HL-60 (cell line): ENCODE measurements at regions not wholly inside any gene's neighbourhood (a gene's known extent, or its start where the extent isn't known, plus 50 kb on each side); places are given as distances from the start of the nearest gene placed in this dataset.

Source experiments
- DNase-seq, 2 experiments: peaks; one replicate each; pipeline ENCODE4 v3.0.0-alpha.2; 2010 to 2020; ENCODE audit warnings: low read depth in 1 of 2, low spot score in 1 of 2
- H3K27ac ChIP-seq: fragments of 250-450 bp; sonication (Bioruptor Pico); replicated peaks from 2 replicates; pipeline ENCODE4 v1.5.1; 2020; ENCODE audit warnings: mild to moderate bottlenecking, moderate library complexity
- H3K27me3 ChIP-seq: fragments of 250-450 bp; sonication (Bioruptor Pico); 2 replicates; pipeline ENCODE4 v1.5.1; 2021; ENCODE audit warnings: mild to moderate bottlenecking, moderate library complexity; ENCODE audit not compliant: insufficient read depth, poor library complexity, severe bottlenecking
- H3K4me3 ChIP-seq: replicated peaks from 2 replicates; pipeline ENCODE4 v1.5.1; 2011; ENCODE audit warnings: mild to moderate bottlenecking, control low read depth, low read length; ENCODE audit not compliant: insufficient read depth
- GABPA ChIP-seq: IDR thresholded peaks from 2 replicates; pipeline ENCODE4 v1.6.1; 2012; ENCODE audit warnings: low read depth
- POLR2AphosphoS5 ChIP-seq: IDR thresholded peaks from 2 replicates; pipeline ENCODE4 v1.6.1; 2012; ENCODE audit warnings: low read depth
- SPI1 ChIP-seq: IDR thresholded peaks from 2 replicates; pipeline ENCODE4 v1.6.1; 2012; ENCODE audit warnings: low read depth, mild to moderate bottlenecking, borderline replicate concordance
- TF ChIP-seq, protein P1 (sequence below): IDR thresholded peaks from 2 replicates; pipeline ENCODE4 v1.6.1; 2012; ENCODE audit warnings: low read depth; ENCODE audit not compliant: insufficient replicate concordance
- TF ChIP-seq, protein P2 (sequence below): IDR thresholded peaks from one replicate; pipeline ENCODE4 v1.5.1; 2011; ENCODE audit warnings: low read length, control low read depth, inconsistent platforms; ENCODE audit not compliant: insufficient read depth

DNA sequence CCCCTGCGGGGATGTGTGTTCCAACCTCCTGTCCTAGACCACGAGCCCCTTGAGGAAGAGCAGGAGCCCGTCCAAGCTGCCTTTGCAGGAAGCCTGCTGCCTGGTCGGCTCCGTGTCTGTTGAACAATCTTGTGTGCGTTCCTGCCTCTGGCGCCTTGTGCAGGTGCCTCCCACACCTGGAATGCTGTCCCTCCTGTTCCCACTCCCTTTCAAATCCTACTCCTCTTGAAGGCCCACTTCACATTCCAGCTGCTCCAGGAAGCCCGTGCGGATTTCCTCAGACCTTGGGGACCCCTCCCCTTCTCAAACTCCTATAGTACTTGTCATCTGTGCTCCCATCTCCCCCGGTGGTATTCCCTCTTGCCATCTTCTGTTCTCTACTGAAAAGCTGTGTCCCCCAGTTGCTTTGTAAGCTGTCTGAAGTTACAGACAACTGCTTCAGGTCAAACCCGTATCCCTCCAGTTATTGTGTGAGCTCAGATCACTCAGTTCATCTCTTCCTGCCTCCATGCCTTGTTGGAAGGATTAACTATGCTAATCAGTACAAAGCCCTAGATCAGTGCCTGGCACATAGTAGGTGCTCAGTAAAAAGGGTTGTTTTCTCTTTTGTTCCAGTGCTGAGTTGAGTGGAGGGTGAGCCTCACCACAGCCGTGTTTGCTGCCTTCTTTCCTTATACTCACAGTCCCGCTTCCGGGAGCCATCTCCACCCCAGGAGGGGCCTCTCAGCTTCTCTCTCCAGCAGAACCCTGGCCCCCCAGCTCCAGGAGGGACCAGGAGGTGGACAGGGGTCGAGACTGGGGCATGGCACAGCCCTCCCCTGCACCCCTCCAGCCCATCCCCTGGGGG, 241.8 kb upstream of the CIBAR2 start:
- no peak for DNase-seq
- Histone ChIP-seq H3K4me3 (no peak overlapping the region), H3K27me3 (peaks cover 4% of the 10 kb centered on the region), H3K27ac (no peak overlapping the region)
- TF ChIP-seq, protein P1, sequence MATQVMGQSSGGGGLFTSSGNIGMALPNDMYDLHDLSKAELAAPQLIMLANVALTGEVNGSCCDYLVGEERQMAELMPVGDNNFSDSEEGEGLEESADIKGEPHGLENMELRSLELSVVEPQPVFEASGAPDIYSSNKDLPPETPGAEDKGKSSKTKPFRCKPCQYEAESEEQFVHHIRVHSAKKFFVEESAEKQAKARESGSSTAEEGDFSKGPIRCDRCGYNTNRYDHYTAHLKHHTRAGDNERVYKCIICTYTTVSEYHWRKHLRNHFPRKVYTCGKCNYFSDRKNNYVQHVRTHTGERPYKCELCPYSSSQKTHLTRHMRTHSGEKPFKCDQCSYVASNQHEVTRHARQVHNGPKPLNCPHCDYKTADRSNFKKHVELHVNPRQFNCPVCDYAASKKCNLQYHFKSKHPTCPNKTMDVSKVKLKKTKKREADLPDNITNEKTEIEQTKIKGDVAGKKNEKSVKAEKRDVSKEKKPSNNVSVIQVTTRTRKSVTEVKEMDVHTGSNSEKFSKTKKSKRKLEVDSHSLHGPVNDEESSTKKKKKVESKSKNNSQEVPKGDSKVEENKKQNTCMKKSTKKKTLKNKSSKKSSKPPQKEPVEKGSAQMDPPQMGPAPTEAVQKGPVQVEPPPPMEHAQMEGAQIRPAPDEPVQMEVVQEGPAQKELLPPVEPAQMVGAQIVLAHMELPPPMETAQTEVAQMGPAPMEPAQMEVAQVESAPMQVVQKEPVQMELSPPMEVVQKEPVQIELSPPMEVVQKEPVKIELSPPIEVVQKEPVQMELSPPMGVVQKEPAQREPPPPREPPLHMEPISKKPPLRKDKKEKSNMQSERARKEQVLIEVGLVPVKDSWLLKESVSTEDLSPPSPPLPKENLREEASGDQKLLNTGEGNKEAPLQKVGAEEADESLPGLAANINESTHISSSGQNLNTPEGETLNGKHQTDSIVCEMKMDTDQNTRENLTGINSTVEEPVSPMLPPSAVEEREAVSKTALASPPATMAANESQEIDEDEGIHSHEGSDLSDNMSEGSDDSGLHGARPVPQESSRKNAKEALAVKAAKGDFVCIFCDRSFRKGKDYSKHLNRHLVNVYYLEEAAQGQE, result no peak
- no peak for TF ChIP-seq POLR2AphosphoS5
- no peak for TF ChIP-seq SPI1
- TF ChIP-seq, protein P2, sequence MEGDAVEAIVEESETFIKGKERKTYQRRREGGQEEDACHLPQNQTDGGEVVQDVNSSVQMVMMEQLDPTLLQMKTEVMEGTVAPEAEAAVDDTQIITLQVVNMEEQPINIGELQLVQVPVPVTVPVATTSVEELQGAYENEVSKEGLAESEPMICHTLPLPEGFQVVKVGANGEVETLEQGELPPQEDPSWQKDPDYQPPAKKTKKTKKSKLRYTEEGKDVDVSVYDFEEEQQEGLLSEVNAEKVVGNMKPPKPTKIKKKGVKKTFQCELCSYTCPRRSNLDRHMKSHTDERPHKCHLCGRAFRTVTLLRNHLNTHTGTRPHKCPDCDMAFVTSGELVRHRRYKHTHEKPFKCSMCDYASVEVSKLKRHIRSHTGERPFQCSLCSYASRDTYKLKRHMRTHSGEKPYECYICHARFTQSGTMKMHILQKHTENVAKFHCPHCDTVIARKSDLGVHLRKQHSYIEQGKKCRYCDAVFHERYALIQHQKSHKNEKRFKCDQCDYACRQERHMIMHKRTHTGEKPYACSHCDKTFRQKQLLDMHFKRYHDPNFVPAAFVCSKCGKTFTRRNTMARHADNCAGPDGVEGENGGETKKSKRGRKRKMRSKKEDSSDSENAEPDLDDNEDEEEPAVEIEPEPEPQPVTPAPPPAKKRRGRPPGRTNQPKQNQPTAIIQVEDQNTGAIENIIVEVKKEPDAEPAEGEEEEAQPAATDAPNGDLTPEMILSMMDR, result no peak
- TF ChIP-seq GABPA, result no peak

DNA sequence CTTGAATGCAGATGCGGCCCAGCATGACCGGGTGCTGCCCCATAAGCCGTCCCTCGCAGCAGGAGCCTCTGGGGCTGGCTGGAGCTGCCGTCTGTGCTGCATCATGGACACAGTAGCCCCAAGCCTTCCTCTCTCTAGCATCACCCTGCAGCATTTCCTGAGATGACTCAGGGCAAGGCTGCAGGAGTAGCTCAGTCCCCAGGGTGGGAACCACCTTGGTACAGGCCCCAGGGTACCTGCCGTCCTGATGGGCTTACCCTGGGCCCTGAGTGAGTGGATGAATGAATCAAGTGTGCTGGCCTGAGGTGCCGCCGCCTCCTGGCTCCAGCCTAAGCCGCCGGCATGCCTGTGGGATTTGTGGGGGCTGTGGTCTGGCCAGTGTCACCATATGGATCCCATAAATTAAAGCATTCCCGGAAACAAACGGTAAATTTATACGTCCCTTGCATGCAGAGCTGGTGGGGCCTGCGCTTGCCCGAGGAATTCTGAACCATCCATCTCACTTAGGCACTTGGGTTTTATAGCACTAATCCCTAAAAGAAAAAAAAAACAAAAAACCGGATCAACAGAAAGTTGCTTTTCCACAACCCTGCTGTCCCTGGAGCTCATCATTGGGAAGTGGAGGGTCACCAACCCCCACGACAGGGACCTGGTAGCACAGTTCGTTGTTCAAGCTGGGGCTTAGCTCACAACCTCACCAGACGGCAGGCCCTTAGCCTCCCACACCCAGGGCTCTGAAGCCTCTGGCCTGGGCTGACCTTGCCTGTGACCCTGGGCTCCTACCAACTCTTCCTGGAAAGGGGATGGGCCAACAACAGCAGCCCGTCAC, 242.6 kb upstream of the CIBAR2 start:
- TF ChIP-seq POLR2AphosphoS5, result no peak
- TF ChIP-seq SPI1, result no peak
- TF ChIP-seq GABPA, result no peak
- TF ChIP-seq, protein P2, result no peak
- TF ChIP-seq, protein P1, result no peak
- Histone ChIP-seq H3K4me3 (no peak overlapping the region), H3K27me3 (peaks cover 4% of the 10 kb centered on the region), H3K27ac (no peak overlapping the region)
- no peak for DNase-seq

DNA sequence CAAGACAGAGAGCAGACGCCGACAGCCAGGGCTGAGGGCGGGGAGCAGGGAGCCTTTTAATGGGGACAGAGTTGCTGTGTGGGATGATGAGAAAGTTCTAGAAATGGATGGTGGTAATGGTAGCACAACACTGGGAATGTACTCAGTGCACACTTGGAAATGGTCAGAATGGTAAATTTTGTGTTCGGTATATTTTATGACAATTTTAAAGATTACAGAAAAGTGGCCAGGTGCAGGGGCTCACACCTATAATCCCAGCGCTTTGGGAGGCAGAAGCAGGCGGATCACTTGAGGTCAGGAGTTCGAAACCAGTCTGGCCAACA, 243.2 kb upstream of the CIBAR2 start:
- TF ChIP-seq, protein P1, result no peak
- TF ChIP-seq GABPA, result no peak
- TF ChIP-seq, protein P2, result no peak
- TF ChIP-seq SPI1, result no peak
- no peak for TF ChIP-seq POLR2AphosphoS5
- Histone ChIP-seq H3K27me3 (peaks cover 4% of the 10 kb centered on the region), H3K4me3 (no peak overlapping the region), H3K27ac (no peak overlapping the region)
- no peak for DNase-seq
